GOT3 (cell line): ENCODE measurements at regions not wholly inside any gene's neighbourhood (a gene's known extent, or its start where the extent isn't known, plus 50 kb on each side); places are given as distances from the start of the nearest gene placed in this dataset.
A peak's percentile ranks its signal among the peaks of the same experiment; 100 is the strongest.

Source experiments
- DNase-seq: peaks from one replicate; lab custom pipeline; 2025; ENCODE audit warnings: mixed read lengths; lab: John Stamatoyannopoulos, UW

DNA sequence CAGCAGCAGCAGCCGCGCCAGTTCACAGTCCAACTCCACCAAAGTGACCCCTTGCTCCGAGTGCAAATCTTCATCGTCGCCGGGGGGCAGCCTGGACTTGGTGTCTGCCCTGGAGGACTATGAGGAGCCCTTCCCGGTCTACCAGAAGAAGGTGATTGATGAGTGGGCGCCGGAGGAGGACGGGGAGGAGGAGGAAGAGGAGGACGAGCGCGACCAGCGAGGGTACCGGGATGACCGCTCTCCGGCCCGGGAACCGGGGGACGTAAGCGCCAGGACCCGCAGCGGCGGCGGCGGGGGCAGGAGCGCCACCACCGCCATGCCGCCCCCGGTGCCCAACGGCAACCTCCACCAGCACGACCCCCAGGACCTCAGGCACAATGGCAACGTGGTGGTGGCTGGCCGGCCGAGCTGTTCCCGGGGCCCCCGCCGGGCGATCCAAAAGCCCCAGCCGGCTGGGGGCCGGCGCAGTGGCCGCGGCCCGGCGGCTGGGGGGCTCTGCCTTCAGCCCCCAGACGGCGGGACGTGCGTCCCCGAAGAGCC, 224.1 kb upstream of the IL12A start:
- no peak for DNase-seq

- DNase-seq: peak; percentile 96
Measured at GRCh38 chr3:159765030-159765859, 223.4 kb upstream of the IL12A start.

DNA sequence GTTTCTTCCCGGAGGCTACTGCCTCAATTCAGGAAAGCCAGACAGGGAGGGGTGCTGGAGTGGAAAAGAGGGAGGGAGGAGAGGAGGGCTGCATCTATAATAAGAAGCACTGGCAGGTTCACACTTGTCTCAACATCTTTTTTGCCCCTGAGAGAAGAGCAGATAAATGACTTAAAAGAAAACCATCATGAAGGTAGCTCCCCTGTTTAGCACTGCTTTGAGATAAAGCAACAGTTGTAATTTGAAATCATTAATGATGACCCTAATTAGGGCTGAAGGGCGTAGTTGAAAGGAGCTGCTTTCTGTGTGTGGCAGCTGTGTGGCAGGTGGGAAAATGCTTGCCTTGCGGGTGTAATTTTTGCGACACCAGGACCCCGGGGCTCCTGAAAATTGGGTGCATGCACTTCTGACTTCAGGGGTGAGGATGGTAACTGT, 222.8 kb upstream of the IL12A start:
- DNase-seq: no peak

- no peak for DNase-seq
Measured at GRCh38 chr3:159766563-159767185, 222.0 kb upstream of the IL12A start.

DNA sequence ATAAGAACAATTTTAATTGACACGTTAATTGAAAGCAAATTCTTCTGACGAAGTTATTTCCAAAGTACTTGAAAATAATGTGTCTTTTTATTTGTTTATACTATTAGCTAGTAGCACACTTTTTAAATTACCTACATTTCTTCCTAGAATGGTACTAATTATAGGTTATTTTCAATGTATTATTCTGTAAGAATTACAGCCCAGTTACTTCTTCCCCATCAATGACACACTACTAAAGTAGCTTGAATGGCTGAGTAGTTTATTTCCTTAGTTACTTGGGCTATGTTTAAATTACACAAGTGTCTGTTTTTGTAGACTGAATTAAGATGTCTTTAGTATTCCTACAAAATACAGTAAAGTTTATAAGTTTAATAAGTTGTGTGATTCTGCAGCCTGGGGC, 217.6 kb upstream of the IL12A start:
- DNase-seq: no peak

- DNase-seq: no peak
Measured at GRCh38 chr3:159771865-159772611, 216.6 kb upstream of the IL12A start.

DNA sequence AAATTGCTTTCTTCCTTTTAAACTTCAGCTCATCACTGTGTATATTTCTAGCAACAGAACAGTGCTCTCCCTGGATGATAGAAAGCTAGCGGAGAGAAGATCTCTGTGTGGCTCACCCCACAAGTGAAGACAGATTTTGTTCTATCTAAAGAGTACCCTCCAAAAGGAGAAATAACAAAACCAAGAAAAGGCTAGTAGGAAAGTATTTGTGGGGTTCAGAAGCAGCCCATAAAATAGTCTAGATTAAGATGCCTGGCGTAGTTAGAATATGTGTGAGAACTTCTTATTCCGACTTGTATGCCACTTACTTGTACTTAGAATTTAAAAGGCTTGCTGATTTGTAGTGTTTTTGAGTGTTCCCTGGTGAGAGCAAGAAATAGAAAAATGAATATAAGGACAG, 214.9 kb upstream of the IL12A start:
- DNase-seq: no peak

GRCh38 chr3:159775372-159775961, 213.2 kb upstream of the IL12A start:
- DNase-seq: no peak

GRCh38 chr3:159776779-159777178, 211.9 kb upstream of the IL12A start:
- DNase-seq: no peak

- DNase-seq: no peak
Measured at GRCh38 chr3:159779883-159780282, 208.8 kb upstream of the IL12A start.

DNA sequence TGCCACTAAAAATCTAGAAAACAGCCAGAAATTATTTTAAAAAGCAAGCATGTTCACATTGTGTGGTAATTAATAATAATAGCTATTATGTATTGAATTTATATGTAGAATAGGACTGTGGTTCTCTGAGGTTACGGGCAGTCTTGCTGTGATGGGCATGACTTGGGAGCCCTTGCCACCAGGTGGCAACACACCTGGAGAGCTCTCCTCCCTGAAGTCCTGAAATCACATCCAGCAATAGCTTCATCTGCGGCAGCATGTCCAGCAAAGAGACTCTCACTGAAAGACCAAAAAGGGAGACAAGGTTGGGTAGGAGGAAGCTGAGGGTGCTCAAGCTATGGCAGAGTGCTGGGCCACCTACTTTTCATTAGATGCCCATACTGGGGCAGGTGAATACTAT, 206.8 kb upstream of the IL12A start:
- DNase-seq: no peak

DNA sequence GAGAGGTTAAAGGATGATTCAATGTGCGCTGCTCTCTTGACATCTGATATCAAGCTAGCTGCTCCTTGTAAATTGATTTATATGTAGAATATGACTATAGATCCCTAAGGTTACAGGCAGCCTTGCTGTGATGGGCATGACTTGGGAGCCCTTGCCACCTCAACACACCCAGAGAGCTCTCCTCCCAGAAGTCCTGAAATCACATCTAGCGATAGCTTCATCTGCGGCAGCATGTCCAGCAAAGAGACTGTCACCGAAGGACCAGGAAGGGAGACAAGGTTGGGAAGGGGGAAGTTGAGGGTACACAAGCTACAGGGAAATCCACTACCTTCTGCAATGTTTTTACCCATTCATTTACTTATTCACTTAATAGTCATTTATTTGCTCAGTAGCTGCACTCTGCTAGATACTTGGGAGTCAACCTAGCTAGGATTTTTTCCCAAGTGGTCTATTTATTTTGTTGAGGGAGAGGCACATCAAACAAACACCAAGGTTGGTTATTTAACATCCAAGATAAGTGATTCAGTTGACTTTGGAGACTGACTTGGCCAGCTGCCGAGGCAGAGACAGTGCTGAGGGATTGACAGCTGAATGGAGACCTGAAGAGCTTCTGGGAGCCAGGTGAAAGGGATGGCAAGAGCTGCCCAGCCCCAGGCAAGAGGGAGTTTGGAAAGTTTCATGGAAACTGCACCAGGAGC, 205.8 kb upstream of the IL12A start:
- no peak for DNase-seq

DNA sequence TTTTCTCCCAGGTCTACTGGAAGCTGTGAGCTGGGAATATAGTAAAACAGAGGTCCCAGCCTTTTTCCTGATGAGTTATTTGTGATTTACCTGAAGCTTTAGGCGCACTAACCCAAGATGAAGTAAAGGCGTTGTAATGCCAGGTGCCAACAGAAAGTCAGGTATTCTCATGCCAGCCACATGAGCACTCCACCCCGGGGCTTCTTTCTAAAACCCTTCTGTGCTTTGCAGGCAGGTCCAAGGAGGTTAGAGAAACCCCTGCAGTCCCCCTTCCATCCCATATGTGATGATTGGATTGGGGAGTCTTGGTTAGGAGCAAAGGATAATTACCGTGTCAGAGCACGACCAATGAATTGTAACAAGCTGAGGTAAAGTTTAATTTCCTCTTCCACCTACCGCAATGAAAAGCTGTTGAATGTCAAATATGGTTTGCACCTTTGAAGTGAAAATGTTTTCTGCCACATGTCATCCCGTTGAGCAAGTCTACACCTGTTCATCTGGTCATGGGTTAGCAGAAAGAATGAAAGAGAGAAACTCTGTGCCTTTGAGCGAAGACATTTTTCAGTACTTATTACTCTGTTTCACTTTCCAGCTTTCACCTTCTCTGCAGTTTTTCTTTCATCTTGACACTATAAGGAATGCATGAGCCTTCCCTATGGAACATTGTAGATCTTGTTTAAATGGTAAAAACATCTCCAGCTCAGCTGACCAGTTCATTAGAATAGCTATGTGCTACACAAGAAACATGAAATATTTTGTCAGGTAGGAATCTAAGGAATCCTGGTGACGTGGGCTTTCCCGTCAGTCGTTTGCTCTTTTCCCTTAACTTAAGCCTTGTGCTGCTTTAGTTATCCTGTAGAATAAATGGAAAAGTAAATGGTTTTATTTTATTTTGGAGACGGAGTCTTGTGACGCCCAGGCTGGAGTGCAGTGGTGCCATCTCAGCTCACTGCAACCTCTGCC, 204.6 kb upstream of the IL12A start:
- no peak for DNase-seq

GRCh38 chr3:159785273-159785708, 203.3 kb upstream of the IL12A start:
- no peak for DNase-seq

DNA sequence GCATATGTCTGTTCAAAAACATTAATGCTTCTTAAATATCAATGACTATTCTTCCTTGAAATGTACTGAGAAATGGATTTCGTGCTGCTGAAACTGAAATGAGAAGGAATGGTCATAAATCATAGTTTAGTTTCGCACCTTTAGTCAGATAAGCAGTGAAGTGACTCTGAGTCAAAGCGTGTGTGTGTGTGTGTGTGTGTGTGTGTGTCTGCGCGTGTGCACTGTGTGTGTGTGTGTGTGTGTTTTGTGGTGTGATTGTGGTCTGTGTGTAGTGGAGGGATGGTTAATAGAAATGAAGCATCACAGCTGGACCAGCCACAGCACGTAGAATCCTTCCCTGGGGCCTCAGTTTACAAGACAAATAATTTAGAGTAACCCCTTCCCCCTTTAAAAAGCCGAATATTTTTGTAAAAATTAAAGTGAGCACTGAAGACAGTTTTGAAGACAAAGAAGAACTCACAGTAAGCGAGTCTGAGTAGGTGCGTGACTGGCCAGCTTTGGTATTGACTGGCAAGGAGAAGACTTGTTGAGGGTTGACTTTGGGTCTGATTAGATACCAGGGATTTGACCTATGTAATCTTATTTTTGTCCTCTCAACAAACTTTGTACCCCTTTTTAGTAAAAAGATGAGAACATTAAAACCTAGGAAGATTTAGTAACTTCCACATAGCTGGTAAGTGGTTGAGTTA, 202.0 kb upstream of the IL12A start:
- DNase-seq: no peak

- DNase-seq: no peak
Measured at GRCh38 chr3:159787178-159787574, 201.5 kb upstream of the IL12A start.

GRCh38 chr3:159787794-159788205, 200.8 kb upstream of the IL12A start:
- no peak for DNase-seq

DNA sequence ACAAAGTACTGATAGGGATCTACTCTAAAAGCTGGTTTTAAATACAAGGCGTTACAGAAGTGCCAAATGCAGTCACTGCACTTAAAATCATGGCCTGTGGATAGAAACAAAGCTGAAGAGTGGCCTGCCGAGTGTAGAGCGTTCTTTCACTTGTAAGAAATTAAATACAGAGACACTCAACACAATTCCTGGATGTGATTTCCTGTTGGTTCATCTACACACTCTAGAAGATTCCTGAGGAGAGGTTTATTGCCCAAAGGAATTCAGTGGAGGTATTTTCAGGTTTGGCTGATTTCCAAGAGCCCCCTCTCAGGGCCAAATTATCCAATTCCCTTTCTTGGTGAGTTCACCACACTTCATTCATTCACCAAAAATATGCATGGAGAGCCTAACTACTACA, 200.3 kb upstream of the IL12A start:
- DNase-seq: no peak

GRCh38 chr3:159789017-159789416, 199.6 kb upstream of the IL12A start:
- DNase-seq: no peak
